ENCODE measurements at regions not wholly inside any gene's neighbourhood (a gene's known extent, or its start where the extent isn't known, plus 50 kb on each side); places are given as distances from the start of the nearest gene placed in this dataset.
"Not testable (repeated sequence)": the region's sequence is repeated elsewhere in the genome, so short reads cannot be mapped to it uniquely, and the experiment has no call there.

- not testable (repeated sequence) for DNase-seq
Observed at GRCh38 chr18:14460364-14460763, 83.0 kb downstream of the POTEC start.

- DNase-seq, result not testable (repeated sequence)
Observed at GRCh38 chr18:14459826-14460225, 83.6 kb downstream of the POTEC start.

- DNase-seq, result peak; percentile 62
Observed at GRCh38 chr18:14458009-14458945, 85.1 kb downstream of the POTEC start.

GRCh38 chr18:14450637-14451009, 92.8 kb downstream of the POTEC start:
- peak; percentile 12 for DNase-seq

GRCh38 chr18:14449995-14450636, 93.3 kb downstream of the POTEC start:
- DNase-seq, result peak; percentile 22

GRCh38 chr18:14449062-14449461, 94.3 kb downstream of the POTEC start:
- not testable (repeated sequence) for DNase-seq

- DNase-seq, result not testable (repeated sequence)
Observed at GRCh38 chr18:14447715-14448114, 95.7 kb downstream of the POTEC start.

GRCh38 chr18:14435460-14435859, 107.9 kb downstream of the POTEC start:
- not testable (repeated sequence) for DNase-seq

- DNase-seq, result not testable (repeated sequence)
Observed at GRCh38 chr18:14432371-14432770, 111.0 kb downstream of the POTEC start.

- peak; percentile 65 for DNase-seq
Observed at GRCh38 chr18:14431031-14431521, 112.3 kb downstream of the POTEC start.

GRCh38 chr18:14415806-14416205, 127.6 kb downstream of the POTEC start:
- DNase-seq, result peak; percentile 51

GRCh38 chr18:14415399-14415798, 128.0 kb downstream of the POTEC start:
- DNase-seq, result not testable (repeated sequence)

GRCh38 chr18:14395533-14395932, 147.9 kb downstream of the POTEC start:
- not testable (repeated sequence) for DNase-seq

GRCh38 chr18:14393563-14394103, 149.8 kb downstream of the POTEC start:
- DNase-seq, result not testable (repeated sequence)

- DNase-seq, result not testable (repeated sequence)
Observed at GRCh38 chr18:14392604-14393003, 150.8 kb downstream of the POTEC start.

- not testable (repeated sequence) for DNase-seq
Observed at GRCh38 chr18:14384961-14385360, 158.4 kb downstream of the POTEC start.

GRCh38 chr18:14382666-14383065, 160.7 kb downstream of the POTEC start:
- DNase-seq, result not testable (repeated sequence)

- not testable (repeated sequence) for DNase-seq
Observed at GRCh38 chr18:14379489-14379888, 163.9 kb downstream of the POTEC start.

GRCh38 chr18:14378376-14378775, 165.0 kb downstream of the POTEC start:
- DNase-seq, result not testable (repeated sequence)

- not testable (repeated sequence) for DNase-seq
Observed at GRCh38 chr18:14361346-14361745, 182.1 kb downstream of the POTEC start.

GRCh38 chr18:14357553-14358297, 185.7 kb downstream of the POTEC start:
- not testable (repeated sequence) for DNase-seq

- not testable (repeated sequence) for DNase-seq
Observed at GRCh38 chr18:14342170-14342569, 201.2 kb downstream of the POTEC start.

- not testable (repeated sequence) for DNase-seq
Observed at GRCh38 chr18:14336017-14336416, 203.8 kb upstream of the ZNF519 start.

All from activated naive CD4-positive, alpha-beta T cell treated with Interleukin-2 at 50 U/mL for 16 hours (primary cell).